Non-pigmented ciliary epithelial cell (primary cell): ENCODE measurements at regions not wholly inside any gene's neighbourhood (a gene's known extent, or its start where the extent isn't known, plus 50 kb on each side); places are given as distances from the start of the nearest gene placed in this dataset.

Source experiments
- DNase-seq: peaks from one replicate; pipeline ENCODE4 v3.0.0-alpha.2; 2010; ENCODE audit warnings: low read depth

DNA sequence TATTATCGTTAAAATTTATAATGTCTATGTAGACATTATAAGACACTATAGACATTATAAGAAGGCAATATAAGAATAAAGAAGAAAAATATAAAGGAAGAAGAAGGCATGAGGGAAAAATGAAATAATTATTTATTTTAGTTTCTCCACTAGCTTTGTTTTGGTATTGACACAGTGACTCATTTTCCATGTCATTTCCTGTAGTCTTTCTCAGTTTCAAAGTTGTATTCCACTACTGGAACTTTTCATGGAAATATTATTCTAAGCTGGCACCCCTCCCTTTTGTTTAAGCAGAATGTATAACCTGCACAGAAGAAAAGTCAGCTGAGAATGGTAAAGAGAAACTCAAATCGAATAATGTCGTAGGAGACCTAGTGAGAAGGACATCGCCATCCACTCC lies 234.2 kb upstream of the NETO1 start:
- no peak for DNase-seq

DNA sequence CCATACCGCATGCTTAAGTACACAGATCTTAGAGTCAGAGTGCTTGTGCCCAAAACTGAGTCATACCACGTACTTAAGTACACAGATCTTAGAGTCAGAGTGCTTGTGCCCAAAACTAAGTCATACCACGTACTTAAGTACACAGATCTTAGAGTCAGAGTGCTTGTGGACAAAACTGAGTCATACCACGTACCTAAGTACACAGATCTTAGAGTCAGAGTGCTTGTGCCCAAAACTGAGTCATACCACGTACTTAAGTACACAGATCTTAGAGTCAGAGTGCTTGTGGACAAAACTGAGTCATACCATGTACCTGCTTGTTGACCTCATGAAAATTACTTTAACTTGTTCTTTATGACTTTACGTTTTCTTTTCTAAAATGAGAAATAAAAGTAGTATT lies 233.7 kb upstream of the NETO1 start:
- DNase-seq, result peak; percentile 20

DNA sequence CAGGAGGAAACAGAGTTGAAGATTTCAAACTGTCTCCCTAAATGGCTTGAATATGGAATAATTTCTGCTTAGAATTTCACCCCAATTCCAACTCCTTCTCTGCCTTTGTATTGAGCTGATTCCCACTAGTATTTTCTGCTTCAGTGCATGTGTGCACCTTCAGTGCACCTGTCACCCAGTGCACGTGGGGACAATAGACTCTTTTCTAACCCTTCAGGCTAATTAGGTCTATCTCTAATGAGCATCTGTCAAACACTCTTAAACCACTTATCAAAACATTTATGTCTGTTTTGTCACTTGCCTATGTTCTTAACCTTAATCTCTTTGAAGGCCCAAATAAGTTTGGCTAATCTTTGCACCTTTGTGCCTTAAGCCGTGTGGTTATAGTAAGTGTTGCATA lies 232.0 kb upstream of the NETO1 start:
- no peak for DNase-seq

DNA sequence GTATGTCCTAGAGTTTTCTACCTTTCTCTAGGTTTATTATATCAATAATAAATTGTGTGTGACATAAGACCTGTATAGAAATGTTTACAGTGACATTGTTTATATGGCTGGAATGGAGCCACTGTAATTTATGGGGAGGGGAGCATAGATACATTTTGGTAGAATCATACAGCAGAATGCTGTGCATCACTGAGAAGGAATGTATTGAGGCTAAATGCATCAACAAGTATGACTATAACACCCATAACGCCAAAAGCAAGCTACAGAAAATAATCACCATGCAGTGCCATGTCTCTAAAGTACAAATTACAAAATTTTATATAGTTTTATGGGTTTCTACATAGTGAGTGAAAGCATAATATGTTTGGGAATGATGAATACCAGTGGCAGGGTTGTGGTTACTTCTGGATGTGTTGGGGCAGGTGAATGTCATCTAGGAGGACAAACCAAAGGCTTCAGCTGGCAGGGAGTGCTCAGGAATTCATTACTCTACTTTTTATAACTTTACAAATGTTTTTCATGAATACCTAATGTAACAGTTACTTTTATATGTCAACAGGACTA lies 226.0 kb upstream of the NETO1 start:
- no peak for DNase-seq

DNA sequence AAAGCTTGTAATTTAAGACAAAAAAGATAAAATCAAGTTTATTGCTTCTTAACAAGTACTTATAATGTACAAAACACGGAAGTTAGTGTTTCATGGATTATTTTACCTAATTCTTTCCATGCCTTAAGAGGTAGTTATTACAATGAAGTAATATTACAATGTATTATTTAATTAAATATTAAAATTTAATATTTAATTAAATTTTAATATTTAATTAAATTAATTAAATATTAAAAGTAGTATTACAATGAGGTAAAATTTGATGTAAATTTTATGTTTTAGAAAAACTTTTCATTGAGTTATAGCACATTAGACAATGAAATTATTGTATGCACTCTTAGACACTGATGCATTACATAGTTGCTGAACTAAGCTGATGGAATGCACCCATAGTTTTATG lies 220.7 kb upstream of the NETO1 start:
- no peak for DNase-seq

DNA sequence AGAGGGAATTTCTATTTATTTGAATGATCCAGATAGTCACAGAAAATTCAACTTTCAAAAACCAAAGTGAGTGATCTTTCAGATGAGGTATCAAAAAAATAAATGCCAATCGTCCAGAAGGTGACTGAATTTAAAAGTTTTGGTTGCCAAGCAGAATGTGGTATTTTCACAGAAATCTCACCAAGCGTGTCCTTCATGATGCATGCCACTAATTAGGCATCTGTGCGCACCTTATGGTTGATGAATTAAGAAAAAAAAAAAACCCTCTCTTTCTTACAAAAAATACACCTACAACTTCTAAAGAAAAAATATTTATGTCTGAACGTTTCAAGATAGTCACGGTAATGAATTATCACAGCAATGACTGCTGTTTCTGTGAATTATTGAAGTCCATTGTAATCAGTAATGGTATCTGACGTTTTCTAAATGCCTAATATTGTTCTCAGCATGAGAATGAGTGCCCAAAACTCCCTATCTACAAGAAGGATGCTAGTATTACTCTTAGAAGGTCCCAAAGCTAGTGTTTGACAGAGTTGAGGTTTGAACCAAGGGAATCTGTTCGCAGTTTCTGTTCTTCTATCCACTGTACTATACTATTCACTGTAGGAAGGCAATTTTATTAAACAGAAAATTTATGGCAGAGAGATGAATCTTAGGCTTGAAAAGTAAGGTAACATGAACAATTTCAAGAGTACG lies 219.6 kb upstream of the NETO1 start:
- no peak for DNase-seq

DNA sequence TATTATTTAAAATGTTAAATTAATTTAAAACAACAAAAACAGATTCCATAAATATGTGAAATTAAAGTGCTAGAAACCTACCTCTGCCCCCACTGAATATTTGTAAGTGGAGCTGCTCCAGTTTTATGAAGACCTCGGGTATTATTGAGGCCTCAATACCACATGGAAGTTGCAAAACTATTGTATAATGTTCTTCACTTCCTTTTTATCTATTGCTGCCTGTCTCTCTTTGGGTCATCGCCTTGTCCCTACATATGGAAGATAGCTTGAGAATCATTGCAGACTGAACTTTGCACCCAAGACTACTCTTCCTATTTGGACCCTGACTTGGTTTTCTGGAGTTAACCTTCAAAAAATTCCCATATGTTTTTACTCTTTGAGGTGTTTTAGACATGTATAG lies 212.1 kb upstream of the NETO1 start:
- DNase-seq, result no peak

DNA sequence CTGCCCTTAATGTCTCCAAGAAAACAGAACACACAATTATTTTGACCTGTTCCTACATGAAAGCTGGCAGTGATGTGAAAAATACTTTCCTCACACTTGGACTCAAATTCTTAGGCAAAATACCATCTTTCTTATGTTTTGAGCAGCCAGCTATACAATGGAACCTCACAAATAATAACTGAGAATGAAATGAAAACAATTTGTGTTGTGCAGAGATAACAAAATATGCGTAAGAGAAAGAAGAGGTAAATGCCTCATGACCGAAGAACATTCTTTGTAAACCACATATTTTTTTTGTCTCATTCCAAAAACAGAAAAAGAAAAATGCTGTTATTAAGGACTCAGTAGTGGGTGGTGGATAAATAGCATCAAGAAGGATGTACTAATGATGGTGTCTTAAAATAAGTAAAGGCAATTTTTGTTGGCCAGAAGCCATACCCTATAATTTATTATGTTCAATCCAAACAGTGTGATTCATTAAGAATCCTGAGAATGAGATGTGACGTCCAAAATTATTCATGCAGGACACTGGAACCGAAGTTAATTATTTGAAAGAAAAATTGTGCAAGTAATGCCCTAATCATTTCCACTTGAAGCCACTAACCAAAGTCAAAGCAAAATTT lies 193.0 kb upstream of the NETO1 start:
- peak; percentile 8 for DNase-seq

DNA sequence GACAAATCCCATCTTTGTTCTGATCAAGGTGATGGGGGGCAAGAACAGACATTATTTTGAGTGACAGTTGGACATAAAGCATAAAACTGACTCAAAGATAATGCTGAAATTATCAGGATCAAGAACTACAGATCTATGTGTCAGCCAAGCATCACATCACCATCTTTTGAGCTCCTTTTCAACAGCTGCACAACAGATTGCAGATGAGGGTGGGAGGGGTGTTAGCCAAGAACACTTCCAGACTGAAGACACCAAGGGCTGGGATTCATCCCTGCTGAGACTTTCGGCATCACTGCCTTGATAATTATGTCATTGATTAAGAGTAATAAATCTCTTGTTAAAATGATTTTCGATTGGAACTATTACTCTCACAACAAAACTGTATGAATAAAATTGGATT lies 191.5 kb upstream of the NETO1 start:
- DNase-seq, result no peak

DNA sequence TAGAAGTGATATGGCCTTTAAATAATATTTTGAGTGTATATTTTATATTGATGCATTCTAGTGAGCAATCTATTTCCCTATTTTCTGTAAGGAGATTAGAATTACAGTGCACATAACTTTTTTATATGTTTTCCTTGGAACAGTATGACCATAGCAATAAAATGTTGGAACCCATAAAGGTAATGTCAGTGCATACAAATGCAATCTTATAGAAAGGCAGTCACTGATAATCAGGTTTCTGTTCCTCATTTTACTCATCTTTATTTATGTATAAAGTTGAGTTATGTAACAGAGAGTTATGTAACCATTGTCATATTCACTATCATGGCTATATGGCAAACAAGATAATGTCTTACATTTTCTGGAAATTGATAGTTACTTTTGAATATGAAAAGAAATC lies 179.9 kb upstream of the NETO1 start:
- no peak for DNase-seq

DNA sequence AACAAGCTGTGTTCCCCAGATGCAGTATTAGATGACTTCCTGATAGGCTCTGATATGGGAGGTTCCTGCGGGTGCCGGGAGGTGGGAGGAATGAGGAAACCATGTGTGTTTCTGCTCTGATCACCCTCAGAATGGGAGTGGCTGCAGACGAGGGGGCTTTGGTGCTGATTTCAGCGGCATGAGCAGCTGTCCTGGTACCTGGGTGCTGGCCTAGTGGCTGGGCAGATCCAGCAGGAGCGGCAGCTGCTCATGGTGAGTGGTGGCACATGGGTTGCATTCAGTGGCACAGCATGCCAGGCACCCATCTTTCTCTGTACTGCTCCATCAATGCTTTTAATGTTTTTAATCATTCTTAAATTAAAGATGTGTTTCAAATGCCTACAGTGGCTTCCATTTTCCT lies 177.2 kb upstream of the NETO1 start:
- no peak for DNase-seq

DNA sequence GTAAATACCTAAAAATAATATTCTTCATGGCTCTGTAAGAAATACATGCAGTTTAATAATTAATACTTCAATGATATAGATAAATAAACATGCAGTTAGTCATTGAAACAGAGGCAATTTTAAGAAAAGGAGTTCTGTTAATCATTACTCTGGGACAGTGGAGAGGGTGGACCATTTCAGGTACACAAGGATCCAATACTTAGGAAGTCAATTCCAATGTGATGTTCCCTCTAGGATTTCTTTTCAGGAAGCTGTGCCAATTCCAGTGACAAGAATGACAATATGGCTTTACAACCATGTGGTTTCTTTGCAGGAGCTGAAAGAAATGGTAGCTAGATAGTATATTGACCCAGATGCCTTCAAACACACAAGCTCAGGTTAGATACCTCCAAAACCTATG lies 175.8 kb upstream of the NETO1 start:
- no peak for DNase-seq

DNA sequence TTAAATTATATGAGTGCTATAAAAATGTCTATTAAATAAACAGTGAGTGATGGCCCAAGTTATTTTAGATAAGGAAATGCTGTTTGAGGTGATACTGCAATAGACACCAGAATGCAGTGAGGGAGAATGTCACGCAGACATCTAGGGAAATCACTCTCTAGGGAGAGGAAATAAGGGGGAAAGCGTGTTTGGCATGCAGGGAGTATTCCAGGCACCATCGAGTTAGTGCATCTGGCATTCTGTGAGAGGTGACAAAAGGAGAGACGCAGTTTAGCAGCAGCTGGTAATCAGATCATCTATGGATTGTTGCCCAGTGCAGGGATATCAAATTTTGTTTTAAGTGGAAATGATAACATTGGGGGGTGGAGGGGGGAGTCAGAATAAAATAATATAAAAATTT lies 175.4 kb upstream of the NETO1 start:
- no peak for DNase-seq

DNA sequence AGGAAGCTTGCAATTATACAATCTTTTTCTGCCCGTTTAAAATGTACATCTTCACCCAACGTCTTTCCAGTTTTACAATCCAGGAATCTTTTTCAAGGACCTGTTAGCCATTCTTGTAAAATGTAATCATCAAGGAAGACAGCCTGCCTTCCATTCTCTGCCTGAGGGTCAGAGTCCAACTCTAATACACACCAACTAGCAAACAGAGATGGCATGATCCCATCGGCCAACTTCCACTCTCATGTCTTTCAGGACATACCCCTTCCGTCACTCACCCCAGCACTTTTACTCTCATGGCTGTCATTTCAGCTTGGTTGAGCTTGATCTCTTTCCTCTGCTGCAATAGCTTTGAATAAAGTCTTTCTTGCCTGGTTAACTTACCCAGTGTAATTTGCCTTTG lies 172.5 kb upstream of the NETO1 start:
- DNase-seq, result no peak

DNA sequence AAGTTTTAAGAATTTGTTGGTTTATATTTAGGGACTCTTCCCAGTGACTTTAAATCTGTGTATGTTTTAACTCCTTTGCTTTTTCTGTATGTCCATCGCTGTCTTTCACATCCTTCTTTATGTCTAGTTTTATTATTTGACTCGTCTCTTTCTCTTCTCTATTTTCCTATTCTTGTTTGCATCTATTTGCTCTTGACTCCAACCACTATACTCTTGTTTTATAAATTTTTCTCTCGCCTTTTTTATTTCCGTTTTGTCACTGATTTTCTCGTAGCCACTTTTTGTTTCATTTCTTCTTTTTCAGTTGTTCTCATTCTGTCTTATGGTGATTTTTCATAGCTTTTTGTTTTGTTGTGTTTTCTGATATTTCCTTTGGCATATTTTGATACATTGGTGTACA lies 170.5 kb upstream of the NETO1 start:
- DNase-seq, result no peak

DNA sequence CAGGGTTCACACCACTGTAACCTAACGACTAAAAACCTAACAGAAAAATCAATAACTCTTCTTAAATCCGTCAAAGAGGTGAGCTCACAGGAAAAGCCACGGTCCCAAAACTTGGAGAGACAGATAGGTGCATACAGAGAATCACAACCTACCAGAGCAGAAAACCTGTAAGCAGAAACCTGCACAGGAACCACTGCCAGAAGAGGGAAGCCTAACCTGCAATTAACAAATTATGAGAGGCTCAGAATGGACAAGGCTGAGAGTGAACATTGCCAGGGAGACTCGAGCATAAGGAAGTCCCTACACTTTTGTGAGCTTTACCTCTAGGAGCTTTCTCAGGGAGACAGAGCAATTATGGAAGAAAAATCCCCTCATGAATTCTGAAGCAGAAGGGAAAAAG lies 156.2 kb upstream of the NETO1 start:
- no peak for DNase-seq

DNA sequence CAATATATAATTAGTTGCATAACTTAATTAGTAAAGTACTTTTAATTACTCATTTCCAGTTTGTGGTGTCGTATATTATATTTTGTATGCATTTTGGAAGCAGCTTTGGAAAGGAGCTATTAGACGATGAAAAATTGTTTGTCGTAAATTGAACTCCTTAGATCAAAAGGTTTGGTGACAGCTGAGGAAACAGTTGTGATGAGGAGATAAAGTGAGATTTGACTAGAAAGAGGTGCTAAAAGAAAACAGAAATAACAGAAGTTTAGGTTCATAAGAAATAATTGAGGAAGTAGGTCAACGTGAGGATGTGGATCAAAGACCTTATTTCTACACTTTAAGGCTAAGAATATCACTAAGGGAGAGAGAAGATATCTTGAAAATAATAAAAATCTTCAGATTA lies 141.9 kb upstream of the NETO1 start:
- no peak for DNase-seq

DNA sequence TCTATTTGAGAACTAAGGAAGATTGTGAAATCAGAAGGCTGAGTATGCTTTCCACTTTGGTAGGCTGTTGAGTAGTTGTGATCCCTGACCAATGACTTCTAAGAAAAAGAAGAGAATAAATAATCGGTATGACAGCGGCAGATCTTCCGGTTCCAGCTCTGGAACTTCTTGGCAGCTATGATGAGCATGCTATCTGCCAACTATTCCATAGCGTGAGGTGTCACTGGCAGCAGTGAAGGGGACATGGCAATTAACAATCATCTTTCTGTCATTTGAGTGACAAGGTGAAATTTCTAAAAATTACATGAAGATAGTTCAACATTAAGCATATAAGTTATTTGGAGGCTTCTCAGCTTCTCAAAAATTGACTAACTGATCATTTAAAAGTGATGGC lies 140.1 kb upstream of the NETO1 start:
- no peak for DNase-seq

DNA sequence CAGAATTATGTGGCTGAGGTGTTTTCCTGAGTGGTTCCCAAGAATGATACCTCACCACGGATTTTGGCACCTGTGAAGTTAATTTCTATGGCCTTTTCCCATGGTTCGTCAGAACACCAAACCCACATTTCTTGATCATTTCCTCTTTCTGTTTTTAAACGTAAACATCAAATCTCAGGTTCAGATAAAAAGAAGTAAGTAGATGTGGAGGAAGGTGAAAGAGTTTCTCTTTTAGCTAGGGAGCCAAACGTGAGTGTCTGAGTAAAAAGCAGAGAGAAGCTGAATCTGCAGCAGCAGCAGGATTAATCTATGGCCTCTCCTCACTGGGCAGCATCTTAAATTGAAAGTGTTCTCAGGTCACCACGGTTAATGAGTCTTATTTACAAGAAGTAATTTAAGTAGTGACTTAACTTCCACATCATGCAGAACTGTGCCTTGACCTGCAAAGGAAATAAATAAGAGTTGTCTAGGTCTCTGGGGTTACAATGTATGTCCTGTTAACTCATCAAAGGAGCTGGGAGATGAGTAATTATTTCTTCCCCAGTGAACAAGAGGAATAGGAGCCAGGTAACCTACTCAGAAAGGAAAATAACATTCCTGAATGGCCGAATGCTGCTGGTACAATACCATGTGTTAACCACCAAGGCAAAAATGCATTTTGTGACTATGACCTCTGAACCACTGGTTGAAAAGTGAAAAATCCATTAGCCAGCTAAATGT lies 139.6 kb upstream of the NETO1 start:
- no peak for DNase-seq

DNA sequence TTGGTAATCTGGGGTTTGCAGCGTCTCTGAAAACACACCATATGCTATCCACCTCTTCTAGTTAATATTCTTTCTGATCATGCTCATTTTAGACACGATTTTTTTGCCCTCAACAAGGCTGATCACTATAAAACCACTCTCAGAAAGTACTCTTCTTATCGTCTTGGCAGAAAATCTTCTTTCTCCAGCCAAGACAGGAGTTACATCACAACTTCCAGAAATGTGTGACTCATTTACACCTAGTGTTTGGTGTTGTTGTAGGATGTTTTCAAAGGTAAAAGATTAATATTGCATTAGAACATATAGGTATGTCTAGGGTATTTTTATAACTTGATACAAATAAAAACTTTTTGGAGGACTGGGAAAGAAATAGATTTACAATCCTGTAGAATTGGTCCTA lies 138.5 kb upstream of the NETO1 start:
- DNase-seq, result no peak

DNA sequence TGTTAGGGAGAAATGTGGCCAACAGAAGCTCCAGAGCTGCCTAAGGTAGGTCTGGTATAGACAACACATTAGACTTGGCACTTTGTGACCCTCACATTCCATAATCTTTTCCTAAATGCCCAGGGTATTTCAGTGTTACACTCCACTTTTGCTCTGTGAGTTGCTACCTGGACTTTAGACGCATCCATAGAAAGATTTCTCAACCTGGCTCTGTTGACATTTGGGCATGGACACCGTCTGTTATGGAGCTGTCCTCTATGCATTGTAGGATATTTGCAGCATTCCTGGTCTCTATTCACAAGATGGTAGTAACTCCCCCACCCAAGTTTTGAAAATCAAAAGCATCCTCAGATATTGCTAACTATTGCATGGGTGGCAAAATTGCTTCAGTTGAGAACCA lies 136.5 kb upstream of the NETO1 start:
- no peak for DNase-seq

DNA sequence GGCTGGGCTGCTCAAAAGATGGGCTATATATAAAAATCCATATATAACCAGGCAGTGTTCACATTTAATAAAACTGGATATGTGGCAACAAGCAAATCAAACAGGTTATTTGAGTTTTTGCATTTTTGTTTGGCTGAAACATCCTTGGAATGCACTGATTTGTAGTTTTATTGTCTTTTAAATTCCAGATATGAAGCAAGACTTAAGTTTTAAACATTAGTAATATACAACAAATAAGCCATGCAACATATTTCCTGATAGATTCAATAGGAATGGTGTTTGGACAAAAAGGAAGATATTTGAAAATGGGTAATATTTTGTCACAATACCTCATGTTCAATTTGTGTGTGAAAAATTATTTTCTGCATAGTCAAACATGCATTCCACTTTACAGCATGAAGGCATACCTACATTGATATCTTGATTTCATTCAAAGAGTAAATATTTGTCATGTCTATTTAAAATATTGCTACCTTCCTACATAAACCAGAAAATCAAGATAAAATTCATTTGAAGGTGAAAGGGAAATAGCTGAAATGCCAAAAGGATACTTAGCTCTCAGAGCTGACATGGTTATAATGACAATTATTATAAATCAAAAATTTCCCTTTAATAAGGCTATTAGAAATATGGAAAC lies 132.3 kb upstream of the NETO1 start:
- DNase-seq, result no peak

DNA sequence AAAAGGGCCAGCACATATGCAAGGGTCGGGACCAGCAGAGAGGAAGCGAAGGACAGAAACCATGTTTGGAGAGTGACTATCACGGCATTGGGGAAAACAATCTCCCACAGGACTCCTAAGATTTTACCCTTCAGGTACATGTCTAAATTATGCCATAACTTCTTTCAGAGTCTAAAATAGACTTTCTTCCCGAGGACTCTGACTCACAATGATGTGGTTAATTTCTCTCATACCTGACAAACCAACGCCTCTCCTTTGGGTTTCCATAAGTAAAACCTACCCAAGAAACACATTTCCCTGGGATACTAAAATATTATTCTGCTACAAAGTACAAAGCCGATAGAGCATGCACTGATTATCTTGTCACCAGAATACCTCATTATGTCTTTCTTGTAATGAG lies 127.8 kb upstream of the NETO1 start:
- no peak for DNase-seq
